NCI-H187 treated with DMSO at 0.1 percent for 48 hours (cell line): ENCODE measurements at regions not wholly inside any gene's neighbourhood (a gene's known extent, or its start where the extent isn't known, plus 50 kb on each side); places are given as distances from the start of the nearest gene placed in this dataset.

Experiments used
- DNase-seq: peaks from one replicate; lab custom pipeline; 2025; lab: John Stamatoyannopoulos, UW

- DNase-seq: no peak
Measured at GRCh38 chr2:60096556-60096955, 456.9 kb downstream of the BCL11A start.

- no peak for DNase-seq
Measured at GRCh38 chr2:60095903-60096302, 457.6 kb downstream of the BCL11A start.

- no peak for DNase-seq
Measured at GRCh38 chr2:60095202-60095815, 458.1 kb downstream of the BCL11A start.

GRCh38 chr2:60094450-60094929 lies 459.0 kb downstream of the BCL11A start:
- peak; percentile 62 for DNase-seq

GRCh38 chr2:60092781-60093180 lies 460.7 kb downstream of the BCL11A start:
- DNase-seq: no peak

GRCh38 chr2:60091894-60092293 lies 461.6 kb downstream of the BCL11A start:
- no peak for DNase-seq

- no peak for DNase-seq
Measured at GRCh38 chr2:60091266-60091665, 462.2 kb downstream of the BCL11A start.

- DNase-seq: no peak
Measured at GRCh38 chr2:60079562-60079961, 473.9 kb downstream of the BCL11A start.

GRCh38 chr2:60075048-60075447 lies 478.4 kb downstream of the BCL11A start:
- no peak for DNase-seq

GRCh38 chr2:60073201-60073600 lies 480.3 kb downstream of the BCL11A start:
- DNase-seq: no peak

GRCh38 chr2:60072609-60073008 lies 480.8 kb downstream of the BCL11A start:
- no peak for DNase-seq

GRCh38 chr2:60071490-60071831 lies 482.0 kb downstream of the BCL11A start:
- DNase-seq: no peak

GRCh38 chr2:60070736-60071489 lies 482.5 kb downstream of the BCL11A start:
- no peak for DNase-seq

GRCh38 chr2:60070196-60070595 lies 483.3 kb downstream of the BCL11A start:
- DNase-seq: no peak

GRCh38 chr2:60068755-60069154 lies 484.7 kb downstream of the BCL11A start:
- DNase-seq: no peak

GRCh38 chr2:60067006-60067405 lies 486.4 kb downstream of the BCL11A start:
- DNase-seq: no peak

GRCh38 chr2:60066096-60066839 lies 487.2 kb downstream of the BCL11A start:
- DNase-seq: no peak

- DNase-seq: no peak
Measured at GRCh38 chr2:60064687-60065389, 488.6 kb downstream of the BCL11A start.

GRCh38 chr2:60058781-60059180 lies 494.7 kb downstream of the BCL11A start:
- DNase-seq: no peak

GRCh38 chr2:60054571-60055340 lies 498.7 kb downstream of the BCL11A start:
- no peak for DNase-seq

GRCh38 chr2:60053791-60054190 lies 499.7 kb downstream of the BCL11A start:
- DNase-seq: no peak

GRCh38 chr2:60052601-60053000 lies 500.9 kb downstream of the BCL11A start:
- DNase-seq: no peak
